ENCODE measurements at regions not wholly inside any gene's neighbourhood (a gene's known extent, or its start where the extent isn't known, plus 50 kb on each side); places are given as distances from the start of the nearest gene placed in this dataset.
"Not testable (repeated sequence)": the region's sequence is repeated elsewhere in the genome, so short reads cannot be mapped to it uniquely, and the experiment has no call there.

DNA sequence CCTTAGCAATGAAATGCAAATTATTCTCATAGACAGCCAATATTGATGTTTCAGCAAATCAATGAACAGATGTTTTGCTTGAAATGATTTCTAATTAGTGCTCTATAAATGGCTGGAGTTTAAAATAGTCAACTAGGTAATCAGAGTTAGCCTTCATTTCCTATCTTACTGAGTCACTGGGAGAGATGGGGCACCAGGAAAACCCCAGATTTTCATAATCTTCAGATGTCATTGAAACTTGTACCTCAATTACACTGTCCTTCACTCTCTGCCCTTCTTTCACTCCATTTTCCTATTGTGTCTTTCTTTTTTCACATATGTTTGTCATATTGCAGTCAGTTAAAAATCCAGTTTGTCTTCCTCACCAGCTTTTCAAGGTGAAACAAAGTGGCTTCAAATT is 92.7 kb downstream of the C12orf75 start:
- DNase-seq (ENCODE audit: low read depth in 2 of 2): no peak

DNA sequence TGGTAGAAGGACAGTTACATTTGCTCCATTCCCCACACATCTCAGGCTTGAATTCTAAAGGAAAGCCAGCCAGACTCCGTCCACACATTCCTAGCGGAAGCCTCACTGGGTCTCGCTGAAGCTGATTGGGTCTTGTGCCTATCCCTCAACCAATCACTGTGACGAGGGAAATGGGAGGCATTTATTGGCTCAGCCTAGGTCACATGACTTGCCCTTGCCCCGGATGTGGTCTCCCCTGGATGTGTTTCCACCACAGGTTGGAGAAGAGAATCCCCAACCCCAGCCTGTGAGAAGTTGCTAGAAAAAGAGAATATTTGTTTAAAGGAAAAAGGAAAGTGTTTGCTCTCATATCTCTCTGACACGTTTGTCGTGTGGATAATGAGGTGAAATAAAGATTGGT is 93.4 kb downstream of the C12orf75 start:
- DNase-seq (ENCODE audit: low read depth in 2 of 2): no peak

DNA sequence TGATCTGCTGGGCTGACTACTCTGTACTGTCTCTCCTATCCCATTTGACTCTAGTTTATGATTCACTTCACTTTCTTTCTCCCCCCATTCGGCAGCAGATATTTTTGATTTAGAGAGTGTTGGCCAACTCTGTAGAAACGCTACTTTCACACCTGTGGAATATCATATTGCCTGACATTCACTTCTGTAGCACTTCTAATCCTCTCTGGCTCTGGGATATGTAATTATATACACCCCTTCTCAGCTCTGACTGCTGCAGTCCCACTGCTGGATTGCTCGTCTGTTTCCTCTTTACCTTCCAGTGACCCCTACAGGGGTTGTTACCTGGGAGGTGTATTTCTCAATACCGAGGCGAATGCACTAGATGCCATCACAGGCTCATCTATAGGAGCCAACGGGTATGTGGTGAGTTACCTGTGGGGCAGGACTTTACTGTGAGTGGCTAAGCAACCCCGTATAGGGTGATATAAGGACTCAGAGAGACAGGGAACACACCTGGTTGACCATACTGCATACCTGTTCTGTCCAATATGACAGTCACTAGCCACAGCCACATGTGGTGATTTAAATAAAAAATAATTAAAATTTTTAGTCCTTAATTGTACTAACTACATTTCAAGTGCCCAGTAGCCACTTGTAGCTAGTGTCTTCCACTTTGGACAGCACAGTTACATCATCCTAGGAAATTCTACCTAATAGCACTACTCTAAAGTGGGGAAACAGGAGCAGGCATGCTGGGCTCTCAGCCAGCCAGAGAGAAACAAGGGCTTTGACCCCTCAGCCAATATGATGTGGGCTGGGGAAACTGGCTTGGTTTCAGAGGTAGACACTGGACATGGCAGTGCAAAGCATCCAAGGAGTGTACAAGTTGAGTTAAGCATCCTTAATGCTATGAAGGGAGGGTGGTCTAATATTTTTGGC is 95.0 kb downstream of the C12orf75 start:
- no peak for DNase-seq (ENCODE audit: low read depth in 2 of 2)

DNA sequence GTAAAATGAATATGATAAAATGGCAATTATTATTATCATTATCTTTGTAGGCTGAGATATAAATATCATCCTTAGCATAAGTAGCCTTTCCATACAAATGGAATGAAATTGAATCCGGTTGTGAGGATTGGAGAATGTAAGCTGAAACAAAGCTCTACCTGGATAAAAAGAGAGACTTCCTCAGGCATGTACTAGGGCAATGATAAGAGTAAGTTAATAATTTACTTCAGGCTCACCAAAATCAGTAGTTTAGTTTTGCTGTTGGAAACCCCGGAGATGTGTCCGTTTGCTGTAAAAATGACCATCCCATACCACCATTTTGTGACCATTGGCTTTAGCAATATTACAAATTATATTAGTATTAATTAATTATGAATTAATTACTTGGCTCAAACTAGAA is 96.3 kb downstream of the C12orf75 start:
- no peak for DNase-seq (ENCODE audit: low read depth in 2 of 2)

DNA sequence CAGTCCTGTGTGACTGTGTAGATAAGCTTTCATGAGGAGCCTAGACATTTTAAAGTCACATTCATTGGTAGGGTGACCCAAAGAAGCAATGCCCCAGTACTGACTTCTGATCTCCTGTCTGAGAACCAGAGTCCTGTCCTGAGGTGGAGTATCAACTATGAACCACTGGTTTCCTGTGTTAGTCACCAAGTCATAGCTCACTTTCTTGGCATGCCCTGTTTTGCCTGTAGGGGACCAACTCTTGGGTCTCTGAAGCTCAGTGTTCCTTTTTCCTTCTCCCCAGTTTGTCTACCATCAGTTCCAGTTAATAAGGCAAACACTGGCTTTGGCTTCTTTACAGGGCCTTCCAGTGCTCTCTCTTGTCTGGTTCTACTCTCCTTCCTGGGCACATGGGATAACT is 97.4 kb downstream of the C12orf75 start:
- DNase-seq (ENCODE audit: low read depth in 2 of 2): peak in 1 of 2 donors; percentile 81

DNA sequence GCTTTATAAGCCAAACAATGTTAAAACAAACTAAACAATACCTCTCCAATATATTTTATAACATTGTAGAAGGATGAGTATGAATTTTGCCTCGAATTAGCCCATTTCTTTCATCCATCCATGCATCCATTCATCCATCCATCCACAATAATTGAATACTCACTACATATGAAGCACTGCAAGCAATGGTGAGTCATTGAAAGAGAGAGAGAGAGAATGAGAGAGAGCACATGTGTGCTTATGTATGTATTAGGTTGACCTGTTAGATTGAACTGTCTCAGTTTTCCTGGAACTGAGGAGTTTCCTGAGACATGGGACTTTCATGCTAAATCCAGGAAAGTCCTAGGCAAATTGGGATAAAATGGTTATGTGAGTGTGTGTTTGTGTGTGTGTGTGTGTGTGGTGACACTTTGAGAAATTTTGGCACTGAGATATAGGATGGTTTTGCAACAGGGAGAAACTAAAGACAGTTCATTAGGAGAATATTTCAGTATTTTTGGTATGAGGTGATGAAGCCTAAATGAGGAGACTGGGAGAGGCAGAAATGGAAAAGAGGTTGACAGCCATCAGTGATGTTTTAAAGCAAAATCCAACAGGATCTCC is 98.4 kb downstream of the C12orf75 start:
- DNase-seq (ENCODE audit: low read depth in 2 of 2): no peak

DNA sequence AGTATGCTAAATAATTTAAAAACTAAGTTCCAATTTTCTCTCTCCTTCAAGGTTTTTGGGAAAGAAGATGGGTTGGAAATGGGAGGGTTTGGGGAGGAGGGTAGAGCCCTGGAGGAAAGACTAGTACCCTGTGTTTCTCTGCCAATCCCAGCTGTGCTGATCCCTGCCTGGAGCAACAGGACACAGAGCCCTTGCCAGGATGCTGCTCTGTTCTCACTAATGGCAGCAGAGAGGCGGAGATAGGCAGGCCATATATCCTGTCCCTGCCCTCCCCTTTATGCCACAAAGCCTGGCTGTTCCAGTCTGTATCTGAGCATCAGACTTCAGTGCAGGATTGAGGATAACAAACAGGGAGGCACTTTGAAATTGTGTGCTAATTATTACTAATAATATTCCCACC is 99.0 kb downstream of the C12orf75 start:
- no peak for DNase-seq (ENCODE audit: low read depth in 2 of 2)

DNA sequence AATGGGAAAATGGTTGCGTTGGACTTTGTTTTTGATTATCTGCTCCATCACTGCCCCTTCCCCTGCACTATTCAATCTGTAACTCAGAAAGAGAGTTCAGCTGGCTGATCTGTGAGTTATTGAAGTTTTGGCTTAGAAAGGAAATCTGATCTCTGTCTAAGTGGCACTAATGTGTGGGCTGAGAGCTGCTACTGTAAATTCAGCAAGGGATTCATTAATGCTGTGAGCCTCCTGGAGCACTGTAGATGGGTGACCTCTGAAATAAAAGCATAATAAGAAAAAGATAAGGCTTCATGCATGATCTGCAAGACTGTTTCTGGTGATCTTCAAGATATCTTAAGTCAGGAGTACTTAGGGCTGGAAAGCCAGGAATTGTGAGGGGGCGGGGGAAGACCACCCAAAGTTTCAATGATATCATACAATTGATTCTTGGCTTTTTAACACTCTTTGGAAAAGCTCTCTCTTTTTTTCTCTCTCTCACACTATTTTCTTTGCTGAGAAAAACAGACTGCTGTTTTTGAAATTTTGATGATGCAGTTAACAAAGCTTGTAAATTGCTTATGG is 101.1 kb downstream of the C12orf75 start:
- DNase-seq (ENCODE audit: low read depth in 2 of 2): no peak

DNA sequence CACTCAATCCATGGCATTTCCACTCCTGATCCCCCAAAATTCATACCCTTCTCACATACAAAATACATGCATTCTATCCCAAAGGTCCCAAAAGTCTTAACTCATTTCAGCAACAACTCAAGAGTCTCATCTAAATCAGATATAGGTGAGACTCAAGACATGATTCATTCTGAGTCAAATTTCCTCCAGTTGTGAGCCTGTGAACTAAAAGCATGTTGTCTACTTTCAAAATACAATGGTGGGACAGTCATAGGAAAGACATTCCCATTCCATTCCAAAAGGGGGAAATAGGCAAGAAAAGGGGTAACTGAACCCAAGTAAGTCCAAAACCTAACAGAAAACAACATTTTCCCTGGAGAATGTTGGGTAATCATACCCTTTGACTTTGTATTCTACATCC is 103.3 kb downstream of the C12orf75 start:
- DNase-seq (ENCODE audit: low read depth in 2 of 2): peak in 1 of 2 donors; percentile 93

DNA sequence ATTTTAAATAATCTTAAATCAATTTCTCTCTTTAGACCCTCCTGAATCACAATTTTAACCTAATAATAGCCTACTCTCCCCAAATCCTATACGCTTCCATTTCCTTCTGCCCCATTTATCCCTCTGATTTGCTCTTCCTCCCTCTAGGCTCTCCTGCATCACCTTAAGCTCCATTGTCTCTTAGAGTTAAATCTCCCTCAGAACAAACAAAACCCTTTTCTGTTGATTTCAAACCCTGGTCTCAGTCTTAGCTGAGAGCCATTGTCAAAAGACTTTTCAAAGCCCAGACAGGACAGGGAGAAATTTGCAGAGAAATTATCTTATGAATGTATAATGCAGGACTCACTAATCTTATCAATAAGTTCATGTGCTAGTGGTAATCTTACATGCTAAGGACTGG is 106.1 kb downstream of the C12orf75 start:
- no peak for DNase-seq (ENCODE audit: low read depth in 2 of 2)

DNA sequence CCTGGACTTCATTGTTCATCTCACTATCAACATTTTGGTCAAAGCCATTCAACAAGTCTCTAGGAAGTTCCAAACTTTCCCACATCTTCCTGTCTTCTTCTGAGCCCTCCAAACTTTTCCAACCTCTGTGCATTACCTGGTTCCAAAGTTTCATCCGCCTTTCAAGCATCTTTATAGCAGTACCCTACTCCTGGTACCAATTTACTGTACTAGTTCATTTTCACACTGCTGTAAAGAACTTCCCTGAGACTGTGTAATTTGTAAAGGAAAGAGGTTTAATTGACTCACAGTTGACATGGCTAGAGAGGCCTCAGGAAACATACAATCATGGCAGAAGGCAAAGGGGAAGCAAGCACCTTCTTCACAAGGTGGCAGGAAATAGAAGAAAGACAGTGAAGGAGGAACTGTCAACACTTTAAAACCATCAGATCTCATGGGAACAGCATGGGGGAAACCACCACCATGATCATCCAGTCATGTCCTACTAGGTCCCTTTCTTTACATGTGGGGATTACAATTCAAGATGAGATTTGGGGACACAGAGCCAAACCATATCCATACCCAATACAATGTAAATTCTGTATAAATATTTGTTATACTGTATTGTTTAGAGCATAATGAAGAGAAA is 109.7 kb downstream of the C12orf75 start:
- DNase-seq (ENCODE audit: low read depth in 2 of 2): no peak

DNA sequence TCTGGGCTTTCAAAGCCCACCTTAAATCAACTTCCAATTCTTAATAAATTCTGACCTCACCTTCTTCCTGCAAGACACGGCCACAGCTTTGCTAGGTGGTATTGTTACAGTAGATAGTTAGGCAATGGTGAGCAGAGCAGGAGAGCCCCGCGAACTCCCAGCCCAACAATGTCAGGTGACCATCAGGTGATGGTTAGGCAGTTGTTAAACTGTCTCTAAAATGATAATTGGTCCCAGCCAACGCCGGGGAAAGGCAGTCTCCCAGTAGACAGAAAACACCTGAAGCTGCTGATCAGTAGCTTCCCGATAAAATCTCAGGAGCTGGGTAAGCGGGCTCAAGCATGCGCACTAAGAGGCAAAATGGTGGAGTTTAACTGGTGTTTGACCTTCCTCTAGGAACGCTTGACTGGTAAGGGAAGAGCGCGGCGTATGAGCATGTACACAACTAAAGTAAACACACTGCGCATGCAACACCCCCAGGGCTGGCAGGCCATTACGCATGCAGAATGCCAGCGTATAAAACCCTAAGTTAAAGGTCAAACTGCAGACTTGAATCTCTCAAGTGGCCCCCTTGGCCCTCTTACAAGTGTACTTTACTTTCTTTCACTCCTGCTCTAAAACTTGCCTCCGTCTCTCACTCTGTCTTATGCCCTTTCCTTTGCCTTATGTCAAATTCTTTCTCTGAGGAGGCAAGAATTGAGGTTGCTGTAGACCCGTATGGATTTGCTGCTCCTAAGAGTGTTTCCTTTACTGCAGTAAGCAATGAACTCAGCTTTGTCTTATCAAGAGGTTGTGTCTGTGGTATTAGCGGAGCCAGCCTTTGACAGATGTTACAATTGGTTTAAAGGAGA is 113.5 kb downstream of the C12orf75 start:
- no peak for DNase-seq (ENCODE audit: low read depth in 2 of 2)

DNA sequence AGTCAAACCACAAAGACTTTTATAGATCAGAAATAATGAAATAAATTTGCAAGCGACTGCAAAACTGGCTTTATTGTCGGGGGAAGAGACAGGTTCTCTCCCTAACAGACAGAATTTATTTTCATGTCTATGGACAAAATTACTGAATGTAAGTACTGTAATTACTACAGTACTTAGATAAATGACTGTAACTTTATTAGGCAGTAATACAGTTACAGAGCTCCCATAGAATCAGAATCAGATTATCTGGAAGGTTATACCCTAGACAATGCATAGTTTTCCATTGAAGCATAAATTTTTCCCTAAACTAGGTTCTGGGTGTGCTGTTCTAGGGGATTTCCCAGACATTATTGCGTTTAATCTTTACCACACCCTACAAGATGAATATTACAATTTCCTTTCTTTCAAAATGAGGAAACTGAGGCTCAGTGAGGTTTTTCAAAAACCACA is 114.2 kb downstream of the C12orf75 start:
- DNase-seq (ENCODE audit: low read depth in 2 of 2): peak; percentile 27 to 71

DNA sequence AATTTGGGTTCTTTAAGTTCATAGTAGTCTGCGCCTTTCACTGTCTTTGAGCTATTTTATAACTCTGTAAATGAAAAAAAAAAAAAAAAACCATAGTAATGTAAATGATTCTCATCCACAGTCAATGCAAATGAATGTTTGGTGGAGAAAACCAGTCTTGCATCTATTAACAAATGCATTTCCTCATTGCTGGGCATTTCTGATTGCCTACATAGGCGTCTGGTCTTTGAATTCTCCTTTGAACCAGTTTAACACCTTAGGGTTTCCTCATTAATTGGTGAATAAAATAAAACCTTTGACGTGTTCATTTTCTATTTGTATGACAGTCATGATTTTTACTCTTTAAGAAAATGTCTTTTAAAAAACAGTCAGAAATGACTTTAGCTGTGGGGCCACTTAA is 114.8 kb downstream of the C12orf75 start:
- no peak for DNase-seq (ENCODE audit: low read depth in 2 of 2)

DNA sequence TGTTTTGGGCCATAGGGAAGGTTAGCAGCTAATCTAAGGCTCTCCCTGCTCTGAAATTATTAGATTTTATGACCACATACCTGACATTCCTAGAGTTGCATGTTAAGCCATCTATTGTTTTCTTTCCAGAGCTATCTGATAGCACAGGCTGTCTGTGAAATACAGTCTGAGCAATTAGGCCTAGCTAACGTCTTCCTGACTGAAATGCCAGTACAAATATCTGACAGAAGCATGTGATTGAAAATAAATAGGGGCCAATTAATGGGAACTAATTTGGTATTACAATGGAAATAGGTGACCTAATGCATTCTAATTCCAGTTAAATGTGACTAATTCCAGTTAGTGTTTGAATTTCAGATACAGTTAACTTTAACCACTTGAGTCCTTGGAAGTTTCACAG is 115.2 kb downstream of the C12orf75 start:
- peak; percentile 97 to 98 for DNase-seq (ENCODE audit: low read depth in 2 of 2)

DNA sequence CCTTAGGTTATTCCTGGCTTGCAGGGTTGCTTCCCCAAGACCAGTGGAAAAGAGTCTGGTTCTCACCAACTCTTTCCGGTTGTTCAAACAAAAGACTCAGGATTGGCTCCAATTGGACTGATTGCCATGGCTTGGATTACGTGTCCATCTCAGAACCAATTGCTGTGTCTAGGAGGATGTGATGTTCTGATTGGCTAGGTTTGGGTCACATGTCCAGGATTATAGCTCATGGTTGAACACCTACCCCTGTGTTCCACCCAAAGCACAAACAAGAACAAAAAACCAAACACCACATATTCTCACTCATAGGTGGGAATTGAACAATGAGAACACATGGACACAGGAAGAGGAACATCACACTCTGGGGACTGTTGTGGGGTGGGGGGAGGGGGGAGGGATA is 116.0 kb downstream of the C12orf75 start:
- not testable (repeated sequence) for DNase-seq (ENCODE audit: low read depth in 2 of 2)

DNA sequence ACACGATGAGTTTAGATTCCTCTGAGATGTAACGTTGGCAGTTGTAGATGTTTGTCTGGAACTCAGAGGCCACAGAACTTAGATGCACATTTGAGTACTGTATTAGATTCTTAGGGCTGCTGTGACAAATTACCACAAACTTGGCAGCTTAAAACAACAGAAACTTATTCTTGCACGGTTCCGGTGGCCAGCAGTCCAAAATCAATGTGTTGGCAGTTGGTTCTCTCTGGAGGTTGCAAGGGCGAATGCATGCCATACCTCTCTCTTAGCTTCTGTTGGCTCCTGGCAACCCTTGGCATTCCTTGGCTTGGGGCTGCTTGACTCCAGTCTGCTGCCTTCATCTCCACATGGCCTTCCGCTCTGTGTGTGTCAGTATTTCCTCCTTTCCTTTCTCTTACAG is 118.9 kb downstream of the C12orf75 start:
- DNase-seq (ENCODE audit: low read depth in 2 of 2): no peak

DNA sequence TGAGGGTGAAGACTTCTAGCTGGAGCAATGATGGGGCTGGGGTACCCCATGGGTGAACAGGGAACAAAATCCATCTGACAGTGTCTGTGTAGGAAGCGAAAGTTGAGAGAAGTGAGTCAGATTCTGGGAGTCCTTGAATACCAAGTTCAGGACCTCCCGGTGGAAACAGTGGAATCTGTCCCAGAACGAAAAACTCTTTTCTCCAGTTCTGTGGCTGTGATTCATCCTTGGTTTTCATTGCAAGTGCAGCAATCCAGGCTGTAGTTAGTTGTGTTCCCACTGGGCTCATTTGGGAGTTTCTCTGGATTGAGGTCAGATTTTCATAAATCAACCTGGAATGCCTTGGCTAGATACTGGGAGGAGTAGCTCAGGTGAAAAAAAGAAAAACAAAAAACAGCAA is 120.7 kb downstream of the C12orf75 start:
- peak in 1 of 2 donors; percentile 39 for DNase-seq (ENCODE audit: low read depth in 2 of 2)

DNA sequence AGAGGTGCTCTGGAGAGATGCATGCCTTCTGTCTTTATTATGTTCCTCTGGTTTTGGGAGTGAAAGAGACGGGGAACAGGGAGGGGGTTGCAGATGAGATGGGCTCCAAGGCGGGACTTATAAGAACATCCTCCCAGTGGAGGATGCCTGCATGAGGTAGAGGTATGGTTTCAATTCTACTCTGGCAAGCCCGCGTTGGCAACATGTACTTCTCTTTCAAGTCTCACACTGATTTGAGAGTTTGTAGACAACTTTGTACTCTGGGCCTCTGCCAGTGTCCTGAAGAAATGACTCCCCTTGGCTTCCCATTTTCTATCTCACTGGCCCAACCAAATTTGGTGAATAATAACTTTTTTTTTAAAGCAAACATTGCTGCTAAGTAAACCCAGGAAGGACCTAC is 121.3 kb downstream of the C12orf75 start:
- DNase-seq (ENCODE audit: low read depth in 2 of 2): no peak

DNA sequence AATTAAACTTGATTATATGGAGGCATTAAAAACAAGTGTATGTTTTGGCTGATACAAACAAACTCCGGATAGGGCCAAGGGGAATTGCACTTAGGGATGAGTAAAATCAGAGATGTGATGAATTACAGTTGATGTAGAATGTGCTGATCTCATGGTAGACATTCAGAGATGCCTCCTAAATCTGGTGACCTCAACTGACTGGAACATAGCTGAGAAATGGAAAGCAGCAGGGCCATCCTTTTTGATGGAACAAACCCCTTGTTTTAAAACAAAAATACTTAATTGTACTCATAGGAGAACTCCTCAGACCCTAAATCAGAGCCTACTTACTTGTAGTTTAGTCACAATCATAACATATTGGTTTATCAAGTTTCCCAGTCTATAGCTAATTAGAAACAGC is 122.8 kb downstream of the C12orf75 start:
- DNase-seq (ENCODE audit: low read depth in 2 of 2): no peak

DNA sequence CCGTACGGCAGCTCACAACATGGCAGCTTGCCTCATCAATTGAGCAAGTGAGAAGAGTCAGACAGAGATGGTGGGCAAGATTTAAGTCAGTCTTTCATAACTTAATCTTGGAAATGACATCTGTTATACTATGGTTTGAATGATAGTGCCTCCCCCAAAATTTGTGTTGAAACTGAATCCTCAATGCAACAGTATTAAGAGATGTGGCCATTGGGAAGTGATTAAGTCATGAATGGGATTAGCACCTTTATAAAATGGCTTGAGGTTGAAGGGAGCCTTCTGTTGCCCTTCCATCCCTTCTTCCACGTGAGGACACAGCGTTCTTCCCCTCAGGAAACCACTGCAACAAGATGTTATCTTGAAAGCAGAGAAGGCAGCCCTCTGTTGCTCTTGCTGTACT is 124.2 kb downstream of the C12orf75 start:
- no peak for DNase-seq (ENCODE audit: low read depth in 2 of 2)
